ENCODE measurements at regions not wholly inside any gene's neighbourhood (a gene's known extent, or its start where the extent isn't known, plus 50 kb on each side); places are given as distances from the start of the nearest gene placed in this dataset.

GRCh38 chr15:70580958-70581357 lies 182.4 kb downstream of the UACA start:
- H3K4me3 ChIP-seq (ENCODE audit: low read depth, low read length): no peak overlapping the region
- peak; percentile 47 for DNase-seq (ENCODE audit: low read depth)
- no peak for TF ChIP-seq MYC (IDR thresholded peaks at IDR 0.05; ENCODE audit: low read depth, low read length)
- TF ChIP-seq POLR2A (IDR thresholded peaks at IDR 0.05; ENCODE audit: extremely low read depth, insufficient read length): no peak
- TF ChIP-seq, protein P1, sequence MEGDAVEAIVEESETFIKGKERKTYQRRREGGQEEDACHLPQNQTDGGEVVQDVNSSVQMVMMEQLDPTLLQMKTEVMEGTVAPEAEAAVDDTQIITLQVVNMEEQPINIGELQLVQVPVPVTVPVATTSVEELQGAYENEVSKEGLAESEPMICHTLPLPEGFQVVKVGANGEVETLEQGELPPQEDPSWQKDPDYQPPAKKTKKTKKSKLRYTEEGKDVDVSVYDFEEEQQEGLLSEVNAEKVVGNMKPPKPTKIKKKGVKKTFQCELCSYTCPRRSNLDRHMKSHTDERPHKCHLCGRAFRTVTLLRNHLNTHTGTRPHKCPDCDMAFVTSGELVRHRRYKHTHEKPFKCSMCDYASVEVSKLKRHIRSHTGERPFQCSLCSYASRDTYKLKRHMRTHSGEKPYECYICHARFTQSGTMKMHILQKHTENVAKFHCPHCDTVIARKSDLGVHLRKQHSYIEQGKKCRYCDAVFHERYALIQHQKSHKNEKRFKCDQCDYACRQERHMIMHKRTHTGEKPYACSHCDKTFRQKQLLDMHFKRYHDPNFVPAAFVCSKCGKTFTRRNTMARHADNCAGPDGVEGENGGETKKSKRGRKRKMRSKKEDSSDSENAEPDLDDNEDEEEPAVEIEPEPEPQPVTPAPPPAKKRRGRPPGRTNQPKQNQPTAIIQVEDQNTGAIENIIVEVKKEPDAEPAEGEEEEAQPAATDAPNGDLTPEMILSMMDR (IDR thresholded peaks at IDR 0.05; ENCODE audit: low read depth, low read length): no peak
- TF ChIP-seq, protein P2, sequence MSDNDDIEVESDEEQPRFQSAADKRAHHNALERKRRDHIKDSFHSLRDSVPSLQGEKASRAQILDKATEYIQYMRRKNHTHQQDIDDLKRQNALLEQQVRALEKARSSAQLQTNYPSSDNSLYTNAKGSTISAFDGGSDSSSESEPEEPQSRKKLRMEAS (IDR thresholded peaks at IDR 0.05; ENCODE audit: low read depth, low read length): no peak

DNA sequence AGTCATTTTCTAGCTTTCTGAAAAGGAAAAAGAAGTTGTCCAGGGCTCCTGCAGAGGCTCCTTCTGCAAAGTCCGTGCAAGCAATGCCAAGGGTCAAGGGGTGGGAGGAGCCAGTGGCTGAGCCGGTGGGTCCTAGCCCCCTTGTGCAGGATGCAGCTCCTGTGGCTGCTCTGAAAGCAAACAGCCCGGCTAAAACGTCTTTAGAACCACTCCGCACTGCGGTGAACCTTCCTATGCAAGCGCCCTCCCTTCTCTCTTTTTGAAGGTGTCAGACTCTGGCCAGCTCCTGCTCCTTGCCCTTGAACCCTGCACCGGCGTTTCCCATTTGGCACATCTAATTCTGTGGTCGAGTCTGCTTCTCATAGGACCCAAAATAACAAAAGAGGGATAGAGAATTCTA lies 183.1 kb downstream of the UACA start:
- DNase-seq (ENCODE audit: low read depth): no peak
- H3K4me3 ChIP-seq (ENCODE audit: low read depth, low read length): no peak overlapping the region
- TF ChIP-seq POLR2A (IDR thresholded peaks at IDR 0.05; ENCODE audit: extremely low read depth, insufficient read length) (no peak), MYC (IDR thresholded peaks at IDR 0.05; ENCODE audit: low read depth, low read length) (no peak)
- TF ChIP-seq, protein P2 (IDR thresholded peaks at IDR 0.05; ENCODE audit: low read depth, low read length): no peak
- TF ChIP-seq, protein P1 (IDR thresholded peaks at IDR 0.05; ENCODE audit: low read depth, low read length): no peak

DNA sequence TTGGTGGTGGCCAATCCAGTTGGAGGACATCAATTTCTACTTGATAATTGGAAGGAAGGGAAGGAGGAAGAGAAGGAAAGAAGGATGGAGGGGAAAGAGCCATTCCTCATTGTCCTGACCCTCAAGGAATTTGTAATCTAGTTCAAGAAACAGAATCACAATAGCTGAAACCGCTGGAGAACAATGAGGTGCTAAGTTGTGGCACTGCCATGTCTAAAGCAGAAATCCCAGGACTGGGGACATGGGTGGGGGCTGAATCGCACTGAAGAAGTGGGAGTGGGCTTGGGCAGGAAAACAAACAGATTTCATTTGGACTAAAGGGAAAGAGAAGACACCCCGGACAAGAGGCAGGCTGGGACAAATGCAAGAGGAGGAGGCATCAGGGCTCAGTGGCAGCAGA lies 183.6 kb downstream of the UACA start:
- DNase-seq (ENCODE audit: low read depth): no peak
- no peak overlapping the region for H3K4me3 ChIP-seq (ENCODE audit: low read depth, low read length)
- TF ChIP-seq MYC (IDR thresholded peaks at IDR 0.05; ENCODE audit: low read depth, low read length) (no peak), POLR2A (IDR thresholded peaks at IDR 0.05; ENCODE audit: extremely low read depth, insufficient read length) (no peak)
- TF ChIP-seq, protein P1 (IDR thresholded peaks at IDR 0.05; ENCODE audit: low read depth, low read length): no peak
- TF ChIP-seq, protein P2 (IDR thresholded peaks at IDR 0.05; ENCODE audit: low read depth, low read length): no peak

DNA sequence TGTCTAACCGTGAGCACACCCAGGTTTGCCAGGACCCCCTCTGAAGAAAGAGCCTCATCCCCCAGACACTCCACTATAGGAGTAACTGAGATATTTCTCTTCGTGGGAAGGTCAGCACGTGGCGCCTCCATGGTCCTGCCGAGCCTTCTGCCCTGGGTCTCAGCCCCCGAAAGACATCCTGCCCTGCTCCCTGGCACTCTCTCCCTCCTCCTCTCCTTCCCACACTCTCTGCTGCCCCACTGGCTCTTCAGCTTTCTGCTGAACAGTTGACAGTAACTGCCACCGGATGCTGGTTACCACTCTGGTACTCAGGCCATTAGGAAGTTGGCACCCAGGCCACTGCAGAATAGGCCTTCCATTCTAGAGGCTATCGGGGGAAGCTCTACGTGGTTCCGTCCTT lies 185.2 kb downstream of the UACA start:
- no peak for DNase-seq (ENCODE audit: low read depth)
- TF ChIP-seq, protein P2 (IDR thresholded peaks at IDR 0.05; ENCODE audit: low read depth, low read length): no peak
- TF ChIP-seq MYC (IDR thresholded peaks at IDR 0.05; ENCODE audit: low read depth, low read length) (no peak), POLR2A (IDR thresholded peaks at IDR 0.05; ENCODE audit: extremely low read depth, insufficient read length) (no peak)
- TF ChIP-seq, protein P1 (IDR thresholded peaks at IDR 0.05; ENCODE audit: low read depth, low read length): no peak
- H3K4me3 ChIP-seq (ENCODE audit: low read depth, low read length): no peak overlapping the region

DNA sequence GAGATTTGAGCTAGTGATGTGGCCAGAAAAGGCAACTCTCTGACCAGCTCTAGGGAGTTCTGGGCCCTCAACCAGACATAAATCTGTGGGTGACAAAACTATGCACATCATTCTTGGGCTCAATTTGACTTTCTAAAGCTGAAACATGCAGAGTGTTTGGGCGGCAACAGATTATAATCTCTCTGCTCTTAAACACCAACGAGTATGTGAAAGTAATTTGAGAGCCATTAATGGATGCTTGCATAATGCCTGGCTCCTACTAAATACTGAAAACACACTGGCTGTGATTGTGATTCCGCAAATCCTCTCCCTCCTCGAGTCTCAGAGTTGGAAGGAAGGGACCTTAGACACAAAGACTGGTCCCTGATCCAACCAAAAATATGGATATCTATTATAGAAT lies 186.7 kb downstream of the UACA start:
- TF ChIP-seq, protein P2 (IDR thresholded peaks at IDR 0.05; ENCODE audit: low read depth, low read length): no peak
- TF ChIP-seq, protein P1 (IDR thresholded peaks at IDR 0.05; ENCODE audit: low read depth, low read length): no peak
- TF ChIP-seq POLR2A (IDR thresholded peaks at IDR 0.05; ENCODE audit: extremely low read depth, insufficient read length) (no peak), MYC (IDR thresholded peaks at IDR 0.05; ENCODE audit: low read depth, low read length) (no peak)
- no peak overlapping the region for H3K4me3 ChIP-seq (ENCODE audit: low read depth, low read length)
- no peak for DNase-seq (ENCODE audit: low read depth)

- no peak for DNase-seq (ENCODE audit: low read depth)
- no peak overlapping the region for H3K4me3 ChIP-seq (ENCODE audit: low read depth, low read length)
- TF ChIP-seq POLR2A (IDR thresholded peaks at IDR 0.05; ENCODE audit: extremely low read depth, insufficient read length) (no peak), MYC (IDR thresholded peaks at IDR 0.05; ENCODE audit: low read depth, low read length) (no peak)
- TF ChIP-seq, protein P1 (IDR thresholded peaks at IDR 0.05; ENCODE audit: low read depth, low read length): no peak
- TF ChIP-seq, protein P2 (IDR thresholded peaks at IDR 0.05; ENCODE audit: low read depth, low read length): no peak
Measured at GRCh38 chr15:70576276-70576675, 187.1 kb downstream of the UACA start.
